HPDE6-E6E7 (cell line): ENCODE measurements at regions not wholly inside any gene's neighbourhood (a gene's known extent, or its start where the extent isn't known, plus 50 kb on each side); places are given as distances from the start of the nearest gene placed in this dataset.
"Not testable (repeated sequence)": the region's sequence is repeated elsewhere in the genome, so short reads cannot be mapped to it uniquely, and the experiment has no call there.

Experiments used
- DNase-seq: peaks from one replicate; pipeline ENCODE4 v3.0.0; 2011; ENCODE audit warnings: missing footprints; ENCODE audit errors: extremely low spot score

DNA sequence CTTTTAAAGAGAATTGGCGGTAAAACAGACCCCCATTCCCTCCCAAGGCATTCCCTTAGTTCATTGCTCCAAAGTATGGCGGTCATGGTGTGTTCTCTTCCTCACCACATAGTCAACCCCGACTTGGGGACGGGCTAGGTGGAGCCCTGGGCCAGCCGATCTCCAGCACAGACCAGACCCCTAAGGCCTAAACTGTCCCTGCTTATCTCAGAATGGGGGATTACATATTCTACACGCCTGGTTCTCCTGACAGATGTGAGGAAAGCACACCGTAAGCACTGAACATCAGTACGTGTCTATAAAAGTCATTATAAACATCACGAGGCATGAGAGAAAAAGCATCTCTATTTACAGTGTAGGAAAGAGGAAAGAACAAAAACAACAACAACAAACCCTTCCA, 244.5 kb upstream of the STT3B start:
- no peak for DNase-seq

DNA sequence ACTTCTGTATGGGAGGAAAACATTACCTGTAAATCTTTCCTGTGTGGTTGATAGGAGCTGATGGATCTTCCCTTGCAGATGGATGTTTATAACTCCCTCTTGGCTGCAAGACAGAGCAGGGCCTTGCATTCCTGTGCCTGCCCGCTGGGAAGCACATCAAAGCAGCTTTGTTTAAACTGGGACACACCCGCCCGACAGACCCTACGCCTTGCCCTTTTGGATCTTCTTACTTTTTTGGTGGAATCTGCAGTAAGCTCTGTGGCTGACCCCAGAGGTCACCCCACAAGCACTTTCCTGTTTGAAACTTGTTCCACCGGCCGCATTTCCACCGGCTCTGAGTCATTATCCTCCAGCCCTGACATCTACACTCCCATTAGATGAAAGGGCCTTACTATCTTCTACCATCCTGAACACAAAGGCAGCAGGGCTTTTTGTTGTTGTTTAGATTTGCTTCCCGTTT, 244.1 kb upstream of the STT3B start:
- DNase-seq: peak; percentile 54

DNA sequence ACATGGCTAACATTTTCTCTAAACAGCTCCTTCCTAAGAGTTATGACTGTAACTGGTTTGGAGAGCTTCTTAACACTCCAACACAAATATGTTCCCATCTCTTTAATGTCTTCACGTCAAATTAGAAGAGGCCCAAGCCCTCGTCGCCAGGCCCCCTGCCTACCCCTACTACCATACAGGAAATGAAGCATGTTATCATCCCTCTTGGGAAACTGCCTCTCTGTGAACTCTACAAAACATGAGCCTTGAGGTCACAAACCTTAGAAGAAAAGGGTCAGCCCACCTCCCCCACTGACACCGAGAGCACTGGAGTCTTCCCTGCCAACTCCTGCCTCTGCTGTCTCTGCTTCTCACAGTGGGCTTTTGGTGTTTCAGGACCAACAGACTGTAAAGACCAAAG, 243.1 kb upstream of the STT3B start:
- DNase-seq: no peak

DNA sequence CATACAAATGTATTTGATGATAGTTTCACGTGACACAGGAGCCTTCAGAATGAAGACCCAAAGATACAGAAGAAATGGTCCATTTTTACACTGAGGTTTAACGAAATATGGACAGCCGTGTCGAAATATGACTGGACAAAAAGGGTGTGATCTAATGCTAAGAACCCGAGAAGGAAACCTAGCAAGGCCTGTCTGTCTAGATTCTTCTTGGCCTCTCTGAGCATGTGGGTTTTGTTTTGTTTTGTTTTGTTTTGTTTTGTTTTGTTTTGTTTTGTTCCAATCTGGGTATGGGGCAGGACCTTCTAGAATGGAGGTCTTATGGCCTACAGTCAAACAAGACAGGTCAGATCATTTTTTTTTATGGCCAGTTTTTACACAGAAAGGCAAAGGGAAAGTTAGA, 242.7 kb upstream of the STT3B start:
- DNase-seq: no peak

DNA sequence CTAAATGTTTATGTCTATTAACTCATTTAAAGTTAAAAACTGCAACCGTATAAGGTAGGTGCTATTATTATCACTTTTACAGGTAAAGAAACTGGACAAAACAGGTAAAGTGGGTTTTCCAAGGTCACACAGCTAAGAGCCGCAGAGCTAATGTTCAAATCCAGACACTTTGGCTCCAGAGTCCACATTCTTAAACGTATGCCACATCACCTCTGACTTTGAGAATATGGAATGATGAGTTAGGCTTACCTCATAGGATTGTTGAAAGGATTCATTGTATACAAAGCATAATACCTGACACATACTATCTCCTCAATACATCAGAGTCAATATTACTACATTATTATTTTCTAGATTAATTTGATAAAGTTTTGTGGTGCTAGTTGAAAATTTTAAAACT, 240.9 kb upstream of the STT3B start:
- DNase-seq: no peak

DNA sequence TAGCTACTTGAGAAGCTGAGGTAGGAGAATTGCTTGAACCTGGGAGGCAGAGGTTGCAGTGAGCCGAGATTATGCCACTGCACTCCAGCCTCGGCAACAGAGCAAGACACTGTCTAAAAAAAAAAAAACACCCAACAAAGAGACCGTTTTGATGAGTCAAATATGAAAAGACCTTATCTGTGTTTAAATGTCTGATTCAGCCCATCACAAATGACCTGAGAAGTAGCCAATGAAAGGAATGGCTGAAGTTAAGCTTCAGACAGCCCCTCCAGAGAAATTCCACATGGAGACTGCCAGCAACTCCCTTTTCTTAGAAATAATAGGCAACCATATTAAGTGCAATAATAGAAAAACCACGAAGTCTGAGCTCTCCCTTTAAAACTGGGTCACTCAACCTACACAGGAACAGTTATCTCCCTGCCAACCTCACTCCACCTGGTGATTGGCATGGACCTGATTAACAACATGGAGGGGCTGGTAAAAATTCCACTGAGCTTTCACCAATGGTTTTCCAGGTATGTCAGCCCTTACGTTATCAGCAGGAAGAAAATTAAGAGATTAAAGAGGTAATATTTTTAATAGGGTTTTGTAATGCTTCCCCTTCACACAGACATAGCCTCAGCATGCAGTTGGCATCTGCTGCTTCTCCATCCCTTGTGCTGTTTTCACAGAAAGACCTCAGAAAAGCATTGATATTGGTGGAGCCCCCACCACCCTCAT, 238.1 kb upstream of the STT3B start:
- DNase-seq: no peak

DNA sequence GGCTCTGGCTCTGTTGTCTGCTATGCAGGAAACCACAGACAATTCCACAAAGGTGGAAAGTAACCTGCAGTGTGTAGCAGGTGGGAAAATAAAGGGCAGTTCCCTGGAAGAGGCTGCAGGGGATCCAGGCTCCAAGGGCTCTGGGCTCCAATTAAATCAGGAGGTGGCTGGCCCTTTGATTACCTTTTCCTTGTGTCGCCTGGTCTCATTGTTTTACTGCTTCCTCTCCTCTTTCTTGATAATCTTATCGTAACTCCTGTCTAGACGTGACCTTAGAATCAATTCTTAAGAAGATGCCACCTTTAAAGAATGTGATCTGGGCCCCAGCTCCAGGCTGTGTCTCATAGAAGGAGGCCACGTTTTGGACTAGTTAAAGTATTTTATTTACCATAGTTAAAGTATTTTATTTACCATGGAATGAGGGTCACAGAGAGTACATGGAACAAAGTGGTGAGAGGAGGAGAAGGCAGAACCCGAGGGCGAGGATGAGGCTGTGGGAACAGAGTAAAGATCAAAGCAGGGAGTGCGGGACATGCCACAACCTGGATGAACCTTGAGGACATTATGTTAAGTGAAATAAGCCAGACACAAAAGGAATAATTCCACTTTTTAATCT, 237.5 kb upstream of the STT3B start:
- no peak for DNase-seq

DNA sequence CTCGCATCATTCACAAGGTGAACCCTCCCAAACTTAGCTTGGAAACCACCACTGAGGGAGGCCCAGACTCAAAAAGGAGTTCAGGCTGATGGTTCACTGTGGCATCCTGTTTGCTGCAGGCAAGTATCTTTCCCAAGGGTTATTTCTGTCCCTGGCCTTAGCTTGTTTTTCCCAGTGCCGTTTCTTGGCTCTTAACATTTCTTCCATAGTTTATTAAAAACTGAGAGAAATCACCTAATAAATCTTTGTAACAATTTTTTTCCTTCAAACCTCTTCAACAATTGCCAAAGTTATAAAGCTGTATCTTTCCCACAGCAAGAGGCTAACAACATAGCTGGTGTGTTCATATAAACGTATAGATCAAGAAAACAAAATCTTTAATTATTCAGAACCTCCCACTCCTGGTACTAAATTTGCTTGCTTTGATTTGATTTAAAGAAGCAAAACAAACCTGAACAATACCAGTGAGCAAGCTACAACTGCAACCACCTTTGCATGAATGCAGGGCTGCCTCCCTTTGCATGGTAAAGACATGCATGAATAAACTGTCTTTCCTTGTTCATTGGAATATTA, 234.9 kb upstream of the STT3B start:
- DNase-seq: no peak

DNA sequence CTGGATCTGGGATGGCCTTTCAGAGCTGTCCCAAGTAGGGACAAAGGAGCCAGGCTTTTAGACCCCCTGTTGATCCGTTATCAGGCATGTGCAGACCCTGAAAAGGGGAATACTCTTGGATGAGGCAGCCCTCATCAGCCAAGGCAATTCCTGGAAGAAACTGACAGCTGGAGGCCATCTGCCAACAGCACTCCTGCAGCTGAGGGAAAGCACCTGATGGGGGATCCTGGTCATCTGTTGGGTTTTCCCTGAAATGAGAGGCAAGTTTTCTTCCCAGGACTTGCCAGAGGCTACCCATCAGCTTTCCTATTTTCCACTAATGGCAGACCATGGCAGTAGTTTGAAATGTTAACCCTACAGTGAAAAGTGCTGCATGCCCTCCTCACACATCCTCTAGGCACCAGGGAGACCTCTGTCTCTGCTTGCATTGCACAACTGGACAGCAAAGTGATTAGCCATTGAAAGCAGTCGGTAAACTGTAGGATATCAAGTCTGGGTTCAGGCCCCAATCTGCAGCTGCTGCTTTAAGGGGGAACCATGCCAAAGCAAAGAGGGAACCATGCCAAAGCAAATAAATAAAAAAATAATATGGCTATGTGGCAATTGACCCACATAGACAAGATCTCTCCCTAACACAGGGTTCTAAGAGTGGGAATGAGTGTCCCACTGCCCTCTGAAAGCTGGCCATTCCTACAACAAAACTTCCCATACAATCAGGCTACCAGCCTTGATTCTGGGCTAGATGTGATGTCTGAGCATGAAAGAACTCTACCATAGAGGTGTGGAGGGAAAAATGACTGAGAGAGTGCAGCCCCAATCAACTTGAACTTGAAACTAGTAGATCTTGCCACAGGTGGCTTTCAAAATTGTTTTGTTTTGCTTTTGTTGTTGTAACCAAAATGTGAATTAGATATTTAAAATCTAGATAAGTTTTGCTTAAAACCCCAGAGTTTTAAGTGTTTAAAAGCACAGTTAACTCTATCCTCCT, 232.0 kb upstream of the STT3B start:
- no peak for DNase-seq

DNA sequence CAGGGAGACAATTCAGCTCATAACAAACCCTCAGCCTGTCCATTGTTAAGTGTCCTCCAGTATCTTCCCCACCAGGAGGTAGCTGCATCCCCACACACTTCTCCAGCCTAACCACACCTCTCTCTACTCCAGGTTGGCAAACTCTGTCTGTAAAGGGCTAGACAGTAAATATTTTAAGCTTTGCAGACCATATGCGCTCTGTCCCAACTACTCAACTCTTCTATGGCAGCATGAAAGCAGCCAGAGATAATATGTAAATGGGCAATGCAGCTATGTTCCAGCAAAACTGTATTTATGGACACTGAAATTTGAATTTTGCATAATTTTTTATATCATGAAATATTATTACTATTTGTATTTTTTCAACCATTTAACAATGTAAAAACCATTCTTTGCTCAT, 230.4 kb upstream of the STT3B start:
- no peak for DNase-seq

DNA sequence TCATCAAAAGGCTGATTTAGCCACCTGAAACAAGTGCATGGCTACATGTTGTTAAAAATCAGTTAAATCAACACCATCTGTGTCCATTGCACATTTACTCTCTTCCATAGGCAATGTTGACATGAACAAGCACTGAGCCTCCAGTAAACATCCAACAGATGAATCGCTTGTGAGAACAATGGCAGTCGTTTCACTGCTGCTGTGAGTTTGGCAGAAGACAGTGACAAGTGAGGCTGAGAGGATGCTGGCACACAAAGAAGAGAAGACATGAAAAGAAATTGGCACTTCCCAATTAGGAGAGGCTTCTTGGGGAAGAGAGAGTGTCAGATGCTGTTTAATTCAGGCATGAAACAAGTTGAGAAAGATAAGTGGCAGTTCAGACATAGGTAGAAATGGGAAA, 227.4 kb upstream of the STT3B start:
- DNase-seq: no peak

DNA sequence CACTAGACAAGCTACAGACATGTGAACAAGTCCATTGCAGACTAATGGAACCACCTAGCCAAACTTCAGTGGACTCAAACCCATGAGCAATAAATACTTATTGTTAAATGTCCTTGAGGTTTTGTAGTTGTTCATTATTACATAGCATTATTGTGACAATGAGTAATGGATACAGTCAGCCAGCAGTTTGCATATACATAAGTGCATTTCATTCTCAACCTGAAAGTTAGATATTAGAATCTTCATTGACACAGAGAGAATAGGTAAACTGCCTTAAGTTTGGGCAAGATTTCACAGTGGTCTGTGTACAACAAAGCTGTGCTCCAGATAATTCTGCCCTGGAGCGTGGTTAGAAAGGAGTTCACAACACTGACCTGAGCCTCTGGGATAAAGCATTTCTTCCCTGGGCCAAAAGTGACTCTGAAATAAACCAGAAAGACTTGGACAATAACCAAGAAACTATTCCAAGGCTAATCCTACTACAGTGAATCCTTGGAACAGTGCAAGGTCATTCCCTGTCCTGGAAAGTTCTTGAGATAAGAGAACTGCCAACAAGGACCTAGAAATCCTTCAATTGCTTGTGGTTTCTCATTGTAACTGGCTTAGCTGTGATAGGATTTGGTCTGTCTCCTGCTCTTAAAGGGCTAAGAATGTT, 225.5 kb upstream of the STT3B start:
- DNase-seq: no peak

DNA sequence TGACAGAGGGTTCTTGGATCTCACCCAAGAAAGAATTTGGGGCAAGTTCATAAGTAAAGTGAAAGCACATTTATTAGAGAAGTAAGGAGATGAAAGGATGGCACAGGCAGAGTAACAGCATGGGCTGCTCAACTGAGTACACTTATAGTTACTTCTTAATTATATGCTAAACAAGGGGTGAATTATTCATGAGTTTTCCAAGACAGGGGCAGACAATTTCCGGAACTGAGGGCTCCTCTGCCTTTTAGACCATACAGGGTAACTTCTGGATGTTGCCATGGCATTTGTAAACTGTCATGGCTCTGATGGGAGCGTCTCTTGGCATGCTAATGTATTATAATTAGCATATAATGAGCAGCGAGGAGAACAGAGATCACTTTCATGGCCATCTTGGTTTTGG, 221.2 kb upstream of the STT3B start:
- DNase-seq: no peak

DNA sequence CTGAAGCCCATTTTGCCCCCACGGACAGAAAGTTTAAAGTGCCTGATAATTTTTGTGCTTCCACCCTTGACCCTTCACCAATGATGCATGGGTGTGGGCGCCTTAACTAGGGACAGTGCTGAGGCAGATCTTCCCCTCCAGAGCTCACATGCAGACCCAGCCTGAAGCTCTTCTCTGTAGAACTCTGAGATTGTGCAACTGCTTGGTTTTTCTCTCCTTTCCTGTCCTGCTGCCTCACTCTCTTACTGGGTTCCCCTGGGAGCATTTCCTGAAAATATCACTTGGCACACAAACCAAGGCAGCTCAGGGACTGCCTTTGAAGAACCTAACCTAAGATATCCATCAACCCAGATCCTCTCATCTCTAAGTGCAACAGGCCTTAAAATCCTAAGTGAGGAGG, 220.3 kb upstream of the STT3B start:
- no peak for DNase-seq

DNA sequence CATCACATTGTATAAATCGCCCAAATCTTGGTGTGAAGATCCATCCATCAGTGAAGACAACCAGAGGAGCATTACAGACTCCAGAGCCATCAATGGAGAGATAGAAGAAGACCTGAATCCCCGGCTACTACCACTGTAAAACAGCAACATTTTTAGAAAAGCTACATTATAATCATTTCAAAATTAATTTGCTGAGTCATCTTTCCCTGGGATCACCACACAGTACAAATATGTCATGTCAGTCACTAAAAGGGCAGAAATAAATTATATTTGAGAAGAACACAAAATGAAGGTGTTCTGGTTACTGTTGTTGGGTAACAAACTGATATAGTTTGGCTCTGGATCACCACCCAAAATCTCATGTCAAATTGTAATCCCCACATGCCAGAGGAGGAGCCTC, 218.5 kb upstream of the STT3B start:
- DNase-seq: no peak

DNA sequence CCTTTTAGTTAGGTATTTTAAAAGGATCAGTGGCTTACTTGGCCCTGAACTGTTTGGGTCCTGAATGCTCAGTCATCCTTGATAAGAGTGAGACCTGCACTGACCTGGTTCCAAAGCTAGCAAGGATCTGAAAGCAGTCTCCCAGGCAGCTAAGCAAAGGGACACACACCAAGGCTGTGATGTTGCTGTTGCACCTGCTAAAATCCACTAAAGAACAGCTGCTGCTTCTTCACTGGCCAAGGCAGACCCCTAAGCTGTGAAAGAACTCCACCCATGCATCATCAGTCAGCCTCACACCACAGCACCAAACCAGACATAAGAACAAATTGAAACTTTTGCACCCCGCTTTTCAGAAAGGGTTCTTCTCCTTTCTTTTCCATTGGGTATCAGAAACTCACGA, 213.4 kb upstream of the STT3B start:
- no peak for DNase-seq

DNA sequence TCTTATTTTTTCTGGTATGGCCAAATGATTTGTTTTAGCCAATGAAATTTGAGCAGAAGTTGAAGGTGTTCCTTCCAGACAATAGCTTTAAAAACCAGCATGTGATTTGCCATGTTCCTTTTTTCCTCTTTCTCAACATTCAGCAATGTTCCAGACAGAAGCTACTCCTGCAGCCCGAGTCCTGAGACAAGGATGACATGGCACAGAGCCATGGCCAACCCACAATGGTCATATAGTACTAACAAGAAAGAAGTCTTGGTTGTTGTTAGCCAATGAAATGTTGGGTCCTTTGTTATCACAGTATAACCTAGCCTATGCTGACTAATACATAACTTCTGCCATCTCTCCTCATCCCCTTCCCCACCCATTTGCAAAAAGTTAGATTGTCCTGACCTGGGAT, 211.1 kb upstream of the STT3B start:
- no peak for DNase-seq

DNA sequence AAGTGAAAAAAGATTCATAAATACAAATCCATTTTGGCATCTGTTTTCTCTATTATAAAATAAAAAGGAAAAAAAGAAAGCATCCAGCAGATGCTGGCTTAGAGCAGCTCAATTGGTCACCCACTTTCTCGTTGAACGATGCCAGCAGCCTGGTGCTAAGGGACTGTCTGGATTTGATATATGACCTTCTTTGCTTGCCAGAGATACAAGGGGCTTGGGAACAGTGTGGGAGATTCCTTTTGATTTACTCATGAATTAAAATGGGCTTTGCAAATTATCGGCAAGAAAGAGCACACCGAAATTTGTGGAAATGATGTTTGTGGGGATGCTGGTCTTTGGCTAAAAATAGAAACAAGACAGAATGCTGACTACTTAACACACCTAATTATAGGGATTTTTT, 210.3 kb upstream of the STT3B start:
- DNase-seq: no peak

DNA sequence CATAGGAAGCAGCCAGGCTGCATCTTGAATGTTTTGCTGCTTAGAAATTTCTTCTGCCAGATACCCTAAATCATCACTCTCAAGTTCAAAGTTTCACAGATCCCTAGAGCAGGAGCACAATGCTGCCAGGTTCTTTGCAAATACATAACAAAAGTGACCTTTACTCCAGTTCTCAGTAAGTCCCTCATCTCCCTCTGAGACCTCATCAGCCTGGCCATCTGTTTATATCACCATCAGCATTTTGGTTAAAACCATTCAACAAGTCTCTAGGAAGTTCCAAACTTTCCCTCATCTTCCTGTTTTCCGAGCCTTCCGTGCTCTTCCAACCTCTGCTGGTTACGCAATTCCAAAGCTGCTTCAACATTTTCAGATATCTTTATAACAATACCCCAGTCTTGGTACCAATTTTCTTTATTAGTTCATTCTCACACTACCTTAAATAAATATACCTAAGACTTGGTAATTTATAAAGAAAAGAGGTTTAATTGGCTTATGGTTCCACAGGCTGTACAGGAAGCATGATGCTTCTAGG, 204.8 kb upstream of the STT3B start:
- DNase-seq: not testable (repeated sequence)

DNA sequence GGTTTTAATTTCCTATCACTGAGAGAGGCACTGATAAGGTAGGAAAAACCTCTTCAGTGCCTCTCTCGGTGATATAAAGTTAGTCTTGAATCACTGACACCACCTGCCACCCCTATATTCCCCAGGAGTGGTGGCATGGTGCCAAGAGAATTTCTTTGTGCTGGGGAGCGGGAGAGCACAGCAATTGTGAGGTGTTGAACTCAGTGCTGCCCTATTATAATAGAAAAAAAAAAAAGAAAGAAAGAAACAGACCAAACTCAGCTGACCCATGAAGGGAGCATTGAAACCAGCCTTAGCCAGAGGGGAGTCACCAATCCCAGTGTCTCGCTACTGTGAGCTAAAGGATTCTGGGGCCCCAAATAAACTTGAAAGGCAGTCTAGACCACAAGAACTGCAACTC, 201.4 kb upstream of the STT3B start:
- DNase-seq: no peak

DNA sequence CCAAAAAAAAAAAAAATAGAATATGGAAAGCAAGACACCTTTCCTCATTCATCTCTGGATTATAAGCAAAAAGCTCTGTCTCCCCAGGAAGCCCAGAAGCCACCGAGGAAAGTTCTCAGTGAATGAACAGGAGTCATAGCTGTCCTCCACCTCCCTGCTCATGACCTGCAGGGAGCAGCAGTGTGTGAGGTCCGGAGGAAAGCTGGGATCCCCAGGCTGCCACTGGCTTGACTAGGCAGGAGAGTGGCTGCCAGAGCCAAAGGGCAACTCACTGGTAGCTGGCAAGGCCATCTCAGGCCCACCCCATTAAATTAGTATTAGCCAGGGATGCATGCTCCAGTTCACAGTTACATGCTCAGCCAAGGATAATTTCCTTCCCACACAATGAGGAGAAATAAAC, 191.6 kb upstream of the STT3B start:
- DNase-seq: no peak
